ENCODE measurements at regions not wholly inside any gene's neighbourhood (a gene's known extent, or its start where the extent isn't known, plus 50 kb on each side); places are given as distances from the start of the nearest gene placed in this dataset.

DNA sequence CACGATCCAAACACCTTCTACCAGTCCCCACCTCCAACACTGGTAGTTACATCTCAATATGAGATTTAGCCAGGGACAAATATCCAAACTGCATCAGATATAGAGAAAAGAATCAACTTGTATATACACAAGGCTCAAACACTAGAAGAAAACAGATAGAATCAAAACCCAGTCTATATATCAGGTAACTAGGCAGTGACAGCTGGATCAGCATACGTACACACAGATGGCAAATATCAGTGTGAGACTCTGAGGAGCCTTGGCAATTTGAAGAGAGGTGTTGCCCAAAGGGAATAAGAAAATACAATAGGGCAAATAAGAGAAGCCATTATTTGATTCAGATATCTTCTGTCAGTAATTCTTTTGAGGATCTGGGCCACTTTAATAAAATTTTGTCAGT, 951.3 kb upstream of the CHORDC1 start:
- TF ChIP-seq SIN3A (IDR thresholded peaks at IDR 0.05; ENCODE audit: borderline replicate concordance, insufficient read depth, low read length) (no peak), POLR2AphosphoS5 (IDR thresholded peaks at IDR 0.05; ENCODE audit: low read depth, low read length) (no peak), TAF1 (IDR thresholded peaks at IDR 0.05; ENCODE audit: borderline replicate concordance, insufficient read depth, low read length) (no peak)
- TF ChIP-seq, protein P1, sequence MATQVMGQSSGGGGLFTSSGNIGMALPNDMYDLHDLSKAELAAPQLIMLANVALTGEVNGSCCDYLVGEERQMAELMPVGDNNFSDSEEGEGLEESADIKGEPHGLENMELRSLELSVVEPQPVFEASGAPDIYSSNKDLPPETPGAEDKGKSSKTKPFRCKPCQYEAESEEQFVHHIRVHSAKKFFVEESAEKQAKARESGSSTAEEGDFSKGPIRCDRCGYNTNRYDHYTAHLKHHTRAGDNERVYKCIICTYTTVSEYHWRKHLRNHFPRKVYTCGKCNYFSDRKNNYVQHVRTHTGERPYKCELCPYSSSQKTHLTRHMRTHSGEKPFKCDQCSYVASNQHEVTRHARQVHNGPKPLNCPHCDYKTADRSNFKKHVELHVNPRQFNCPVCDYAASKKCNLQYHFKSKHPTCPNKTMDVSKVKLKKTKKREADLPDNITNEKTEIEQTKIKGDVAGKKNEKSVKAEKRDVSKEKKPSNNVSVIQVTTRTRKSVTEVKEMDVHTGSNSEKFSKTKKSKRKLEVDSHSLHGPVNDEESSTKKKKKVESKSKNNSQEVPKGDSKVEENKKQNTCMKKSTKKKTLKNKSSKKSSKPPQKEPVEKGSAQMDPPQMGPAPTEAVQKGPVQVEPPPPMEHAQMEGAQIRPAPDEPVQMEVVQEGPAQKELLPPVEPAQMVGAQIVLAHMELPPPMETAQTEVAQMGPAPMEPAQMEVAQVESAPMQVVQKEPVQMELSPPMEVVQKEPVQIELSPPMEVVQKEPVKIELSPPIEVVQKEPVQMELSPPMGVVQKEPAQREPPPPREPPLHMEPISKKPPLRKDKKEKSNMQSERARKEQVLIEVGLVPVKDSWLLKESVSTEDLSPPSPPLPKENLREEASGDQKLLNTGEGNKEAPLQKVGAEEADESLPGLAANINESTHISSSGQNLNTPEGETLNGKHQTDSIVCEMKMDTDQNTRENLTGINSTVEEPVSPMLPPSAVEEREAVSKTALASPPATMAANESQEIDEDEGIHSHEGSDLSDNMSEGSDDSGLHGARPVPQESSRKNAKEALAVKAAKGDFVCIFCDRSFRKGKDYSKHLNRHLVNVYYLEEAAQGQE (IDR thresholded peaks at IDR 0.05; ENCODE audit: insufficient read depth in 1 of 2, low read depth in 2 of 2, low read length in 2 of 2), result no peak

DNA sequence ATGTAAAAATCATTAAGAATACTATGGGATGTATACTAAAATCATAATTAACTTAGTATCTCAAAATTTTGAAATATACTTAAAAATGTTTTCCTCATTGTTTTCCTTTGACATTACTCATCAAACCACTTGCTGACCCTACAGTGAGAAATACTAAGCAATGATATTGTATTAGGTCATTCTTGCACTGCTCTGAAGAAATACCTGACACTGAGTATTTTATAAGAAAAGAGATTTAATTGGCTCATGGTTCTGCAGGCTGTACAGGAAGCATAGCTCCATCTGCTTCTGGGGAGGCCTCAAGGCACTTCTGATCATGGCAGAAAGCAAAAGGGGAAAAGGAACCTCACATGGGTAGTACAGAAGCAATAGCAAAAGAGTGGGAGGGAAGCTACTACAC, 950.9 kb upstream of the CHORDC1 start:
- TF ChIP-seq, protein P1 (IDR thresholded peaks at IDR 0.05; ENCODE audit: insufficient read depth in 1 of 2, low read depth in 2 of 2, low read length in 2 of 2), result no peak
- no peak for TF ChIP-seq POLR2AphosphoS5 (IDR thresholded peaks at IDR 0.05; ENCODE audit: low read depth, low read length)
- no peak for TF ChIP-seq FOXP2 (optimal IDR thresholded peaks at IDR 0.05; ENCODE audit: borderline replicate concordance, extremely low read depth, extremely low read length, insufficient read depth)
- TF ChIP-seq SIN3A (IDR thresholded peaks at IDR 0.05; ENCODE audit: borderline replicate concordance, insufficient read depth, low read length), result no peak
- TF ChIP-seq TAF1 (IDR thresholded peaks at IDR 0.05; ENCODE audit: borderline replicate concordance, insufficient read depth, low read length), result no peak

DNA sequence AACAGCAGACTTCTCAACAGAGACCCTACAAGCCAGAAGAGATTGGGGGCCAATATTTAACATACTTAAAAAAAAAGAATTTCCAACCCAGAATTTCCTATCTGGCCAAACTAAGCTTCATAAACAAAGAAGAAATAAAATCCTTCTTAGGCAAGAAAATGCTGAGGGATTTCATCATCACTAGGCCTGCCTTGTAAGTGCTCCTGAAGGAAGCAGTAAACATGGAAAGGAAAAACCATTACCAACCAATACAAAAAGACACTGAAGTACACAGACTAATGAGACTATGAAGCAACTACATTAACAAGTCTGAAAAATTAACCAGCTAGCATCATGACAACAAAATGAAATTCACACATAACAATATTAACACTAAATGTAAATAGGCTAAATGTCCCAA, 947.9 kb upstream of the CHORDC1 start:
- TF ChIP-seq FOXP2 (optimal IDR thresholded peaks at IDR 0.05; ENCODE audit: borderline replicate concordance, extremely low read depth, extremely low read length, insufficient read depth), result no peak
- no peak for TF ChIP-seq POLR2AphosphoS5 (IDR thresholded peaks at IDR 0.05; ENCODE audit: low read depth, low read length)
- TF ChIP-seq SIN3A (IDR thresholded peaks at IDR 0.05; ENCODE audit: borderline replicate concordance, insufficient read depth, low read length), result no peak
- TF ChIP-seq TAF1 (IDR thresholded peaks at IDR 0.05; ENCODE audit: borderline replicate concordance, insufficient read depth, low read length), result no peak
- TF ChIP-seq, protein P1 (IDR thresholded peaks at IDR 0.05; ENCODE audit: insufficient read depth in 1 of 2, low read depth in 2 of 2, low read length in 2 of 2), result no peak

- TF ChIP-seq SIN3A (IDR thresholded peaks at IDR 0.05; ENCODE audit: borderline replicate concordance, insufficient read depth, low read length) (no peak), TAF1 (IDR thresholded peaks at IDR 0.05; ENCODE audit: borderline replicate concordance, insufficient read depth, low read length) (no peak)
- TF ChIP-seq, protein P1 (IDR thresholded peaks at IDR 0.05; ENCODE audit: insufficient read depth in 1 of 2, low read depth in 2 of 2, low read length in 2 of 2), result no peak
These were observed 941.6 kb upstream of the CHORDC1 start for GRCh38 chr11:91164452-91164822.
